DND-41 (cell line): ENCODE measurements at regions not wholly inside any gene's neighbourhood (a gene's known extent, or its start where the extent isn't known, plus 50 kb on each side); places are given as distances from the start of the nearest gene placed in this dataset.

Experiments used
- CTCF ChIP-seq: IDR thresholded peaks from 2 replicates; pipeline ENCODE4 v1.5.1; 2012; ENCODE audit warnings: borderline replicate concordance, low read length, moderate library complexity, mild to moderate bottlenecking; ENCODE audit not compliant: poor library complexity, severe bottlenecking; ENCODE audit errors: extremely low read depth
- EZH2 ChIP-seq: IDR thresholded peaks from 3 replicates; pipeline ENCODE4 v1.6.1; 2012; ENCODE audit warnings: borderline replicate concordance, low read depth, mild to moderate bottlenecking, moderate library complexity, low read length, inconsistent platforms; ENCODE audit not compliant: severe bottlenecking

GRCh38 chr18:67331857-67332256 lies 184.7 kb downstream of the DSEL start:
- TF ChIP-seq CTCF, result no peak
- no peak for TF ChIP-seq EZH2
